Panc1 (cell line): ENCODE measurements at regions not wholly inside any gene's neighbourhood (a gene's known extent, or its start where the extent isn't known, plus 50 kb on each side); places are given as distances from the start of the nearest gene placed in this dataset.

Source experiments
- ATAC-seq: fragments of 200-7000 bp; cut with Tn5 transposase; 2 replicates; pipeline ENCODE4 v1.9.1; 2020; ENCODE audit warnings: mild to moderate bottlenecking, moderate library complexity
- BruUV-seq: library from RNA; stranded (reverse); fragments of 400-500 nt; replicated peaks from 2 replicates; lab custom pipeline; 2021; lab: Mats Ljungman, UMichigan
- CTCF ChIA-PET: fragments of 300-600 bp; sonication (Branson Sonifier 250); formaldehyde crosslinking; loops from one replicate; lab custom pipeline; 2022; ENCODE audit warnings: antibody characterized with exemption; lab: Charles Lee
- POLR2A ChIA-PET: fragments of 300-600 bp; sonication (Branson Sonifier 250); formaldehyde crosslinking; loops from one replicate; lab custom pipeline; 2022; ENCODE audit warnings: antibody characterized with exemption; lab: Charles Lee
- DNase-seq: peaks from one replicate; pipeline ENCODE4 v3.0.0-alpha.2; 2010; ENCODE audit warnings: low read depth, low spot score
- H3K27ac ChIP-seq: 2 replicates; pipeline ENCODE4 v1.5.1; 2011; ENCODE audit warnings: mild to moderate bottlenecking, low read length, inconsistent platforms
- H3K27me3 ChIP-seq: fragments of 200-500 bp; sonication (Bioruptor generic); 2 replicates; pipeline ENCODE4 v1.6.0; 2014; ENCODE audit warnings: low read length, inconsistent platforms; ENCODE audit not compliant: control insufficient read depth, insufficient read depth
- H3K36me3 ChIP-seq: fragments of 200-500 bp; sonication (Bioruptor generic); 2 replicates; pipeline ENCODE4 v1.5.1; 2014; ENCODE audit warnings: inconsistent platforms, mild to moderate bottlenecking, low read length, moderate library complexity; ENCODE audit not compliant: control insufficient read depth, insufficient read depth
- H3K4me1 ChIP-seq: 2 replicates; pipeline ENCODE4 v1.5.1; 2011; ENCODE audit warnings: inconsistent platforms, mild to moderate bottlenecking, low read length, moderate library complexity; ENCODE audit not compliant: control insufficient read depth, insufficient read depth
- H3K4me3 ChIP-seq, 2 experiments: 2 replicates each; pipeline ENCODE4 v1.5.1; 2011 to 2012; ENCODE audit warnings: low read depth in 2 of 2, low read length in 2 of 2, mild to moderate bottlenecking in 2 of 2, inconsistent platforms in 1 of 2, moderate library complexity in 1 of 2
- H3K9me3 ChIP-seq: fragments of 200-500 bp; sonication (Bioruptor generic); 2 replicates; pipeline ENCODE4 v1.5.1; 2014; ENCODE audit warnings: low read depth, mild to moderate bottlenecking, inconsistent platforms, low read length, moderate library complexity; ENCODE audit not compliant: control insufficient read depth, insufficient read depth
- POLR2AphosphoS5 ChIP-seq: IDR thresholded peaks from 2 replicates; pipeline ENCODE4 v1.6.1; 2012; ENCODE audit warnings: mild to moderate bottlenecking, low read depth, low read length, moderate library complexity
- SIN3A ChIP-seq: IDR thresholded peaks from 2 replicates; pipeline ENCODE4 v1.6.1; 2012; ENCODE audit warnings: low read depth, mild to moderate bottlenecking, low read length, moderate library complexity, borderline replicate concordance; ENCODE audit not compliant: insufficient read depth
- TCF7L2 ChIP-seq: IDR thresholded peaks from 2 replicates; pipeline ENCODE4 v1.6.1; 2011; ENCODE audit warnings: mild to moderate bottlenecking, low read depth, low read length, inconsistent platforms
- in situ Hi-C: cut with HindIII; loops from 2 replicates; pipeline ENCODE4 v1.10.0; 2016; ENCODE audit warnings: low sequenced_read_pairs, low pct_unique_long_range_greater_than_20kb
- intact Hi-C: fragments of 100-400 bp; cut with micrococcal nuclease; formaldehyde crosslinking; loops from one replicate; pipeline ENCODE4 v1.10.0; 2022; ENCODE audit not compliant: unreplicated experiment
- TF ChIP-seq, protein P1 (sequence below), 2 experiments: IDR thresholded peaks; 2 replicates each; pipeline ENCODE4 v1.6.1; 2011 to 2012; ENCODE audit warnings: low read depth in 2 of 2, control low read depth in 1 of 2, low read length in 1 of 2, mild to moderate bottlenecking in 1 of 2, moderate library complexity in 1 of 2; ENCODE audit not compliant: insufficient read depth in 1 of 2
- TF ChIP-seq, protein P2 (sequence below): fragments of 450-650 bp; IDR thresholded peaks from 2 replicates; pipeline ENCODE4 v1.5.1; 2017; ENCODE audit warnings: mild to moderate bottlenecking

DNA sequence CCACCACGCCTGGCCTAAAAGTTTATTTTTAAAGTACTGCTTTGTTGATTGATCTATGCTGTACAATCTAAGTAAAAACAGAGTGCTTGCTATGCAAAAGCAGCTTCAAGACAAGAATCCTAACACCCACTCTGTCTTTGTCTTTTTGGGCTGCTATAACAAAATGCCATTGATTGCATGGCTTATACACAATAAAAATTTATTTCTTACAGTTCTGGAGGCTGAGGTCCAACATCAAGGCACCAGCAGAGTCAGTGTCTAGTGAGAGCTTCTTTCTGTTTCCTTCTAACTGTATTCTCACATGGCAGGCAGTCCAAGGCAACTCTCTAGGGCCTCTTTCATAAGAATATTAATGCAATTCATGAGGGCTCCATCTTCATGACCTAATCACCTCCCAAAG lies 63.6 kb upstream of the GJA5 start:
- peaks cover 3% of the 10 kb centered on the region; the same call in 1 of the 2 replicates for H3K27me3 ChIP-seq
- no peak overlapping the region for H3K4me3 ChIP-seq
- no peaks in the 10 kb centered on the region for H3K9me3 ChIP-seq
- DNase-seq = no peak
- no TSS peak for BruUV-seq
- intact Hi-C loops = no loop called here
- ATAC-seq = no peak
- no peak overlapping the region for H3K27ac ChIP-seq
- H3K36me3 ChIP-seq = no peaks in the 10 kb centered on the region
- CTCF ChIA-PET = no interaction called here
- H3K4me1 ChIP-seq = no peaks in the 10 kb centered on the region
- TF ChIP-seq SIN3A = no peak
- TF ChIP-seq, protein P1, sequence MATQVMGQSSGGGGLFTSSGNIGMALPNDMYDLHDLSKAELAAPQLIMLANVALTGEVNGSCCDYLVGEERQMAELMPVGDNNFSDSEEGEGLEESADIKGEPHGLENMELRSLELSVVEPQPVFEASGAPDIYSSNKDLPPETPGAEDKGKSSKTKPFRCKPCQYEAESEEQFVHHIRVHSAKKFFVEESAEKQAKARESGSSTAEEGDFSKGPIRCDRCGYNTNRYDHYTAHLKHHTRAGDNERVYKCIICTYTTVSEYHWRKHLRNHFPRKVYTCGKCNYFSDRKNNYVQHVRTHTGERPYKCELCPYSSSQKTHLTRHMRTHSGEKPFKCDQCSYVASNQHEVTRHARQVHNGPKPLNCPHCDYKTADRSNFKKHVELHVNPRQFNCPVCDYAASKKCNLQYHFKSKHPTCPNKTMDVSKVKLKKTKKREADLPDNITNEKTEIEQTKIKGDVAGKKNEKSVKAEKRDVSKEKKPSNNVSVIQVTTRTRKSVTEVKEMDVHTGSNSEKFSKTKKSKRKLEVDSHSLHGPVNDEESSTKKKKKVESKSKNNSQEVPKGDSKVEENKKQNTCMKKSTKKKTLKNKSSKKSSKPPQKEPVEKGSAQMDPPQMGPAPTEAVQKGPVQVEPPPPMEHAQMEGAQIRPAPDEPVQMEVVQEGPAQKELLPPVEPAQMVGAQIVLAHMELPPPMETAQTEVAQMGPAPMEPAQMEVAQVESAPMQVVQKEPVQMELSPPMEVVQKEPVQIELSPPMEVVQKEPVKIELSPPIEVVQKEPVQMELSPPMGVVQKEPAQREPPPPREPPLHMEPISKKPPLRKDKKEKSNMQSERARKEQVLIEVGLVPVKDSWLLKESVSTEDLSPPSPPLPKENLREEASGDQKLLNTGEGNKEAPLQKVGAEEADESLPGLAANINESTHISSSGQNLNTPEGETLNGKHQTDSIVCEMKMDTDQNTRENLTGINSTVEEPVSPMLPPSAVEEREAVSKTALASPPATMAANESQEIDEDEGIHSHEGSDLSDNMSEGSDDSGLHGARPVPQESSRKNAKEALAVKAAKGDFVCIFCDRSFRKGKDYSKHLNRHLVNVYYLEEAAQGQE (IDR thresholded peaks at IDR 0.05; ENCODE audit: insufficient read depth in 1 of 2, low read depth in 2 of 2, low read length in 1 of 2) = no peak
- TF ChIP-seq, protein P2, sequence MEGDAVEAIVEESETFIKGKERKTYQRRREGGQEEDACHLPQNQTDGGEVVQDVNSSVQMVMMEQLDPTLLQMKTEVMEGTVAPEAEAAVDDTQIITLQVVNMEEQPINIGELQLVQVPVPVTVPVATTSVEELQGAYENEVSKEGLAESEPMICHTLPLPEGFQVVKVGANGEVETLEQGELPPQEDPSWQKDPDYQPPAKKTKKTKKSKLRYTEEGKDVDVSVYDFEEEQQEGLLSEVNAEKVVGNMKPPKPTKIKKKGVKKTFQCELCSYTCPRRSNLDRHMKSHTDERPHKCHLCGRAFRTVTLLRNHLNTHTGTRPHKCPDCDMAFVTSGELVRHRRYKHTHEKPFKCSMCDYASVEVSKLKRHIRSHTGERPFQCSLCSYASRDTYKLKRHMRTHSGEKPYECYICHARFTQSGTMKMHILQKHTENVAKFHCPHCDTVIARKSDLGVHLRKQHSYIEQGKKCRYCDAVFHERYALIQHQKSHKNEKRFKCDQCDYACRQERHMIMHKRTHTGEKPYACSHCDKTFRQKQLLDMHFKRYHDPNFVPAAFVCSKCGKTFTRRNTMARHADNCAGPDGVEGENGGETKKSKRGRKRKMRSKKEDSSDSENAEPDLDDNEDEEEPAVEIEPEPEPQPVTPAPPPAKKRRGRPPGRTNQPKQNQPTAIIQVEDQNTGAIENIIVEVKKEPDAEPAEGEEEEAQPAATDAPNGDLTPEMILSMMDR = no peak
- no peak for TF ChIP-seq TCF7L2
- no peak for TF ChIP-seq POLR2AphosphoS5
- POLR2A ChIA-PET = no interaction called here
- in situ Hi-C loops = no loop called here

DNA sequence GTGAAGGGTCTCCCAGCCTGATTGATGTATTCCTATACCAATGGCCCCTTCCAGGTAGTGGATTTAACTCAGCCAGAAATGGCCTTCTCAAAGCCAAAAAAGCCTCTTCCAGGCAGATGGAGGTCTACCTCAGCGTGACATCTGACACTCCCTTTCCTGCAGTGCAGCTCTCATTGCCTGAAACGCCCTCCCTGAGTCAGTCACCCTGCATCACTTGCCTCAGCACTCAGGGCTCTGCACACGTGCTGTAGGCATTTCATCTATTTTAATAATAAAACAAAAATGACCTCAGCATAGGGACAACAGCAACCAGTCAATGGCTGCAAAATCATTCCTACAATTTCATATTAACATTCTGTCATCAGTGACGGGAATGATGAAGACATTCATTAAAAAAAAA lies 64.4 kb upstream of the GJA5 start:
- DNase-seq = no peak
- POLR2A ChIA-PET = no interaction called here
- in situ Hi-C loops (no loop called here), intact Hi-C loops (no loop called here)
- Histone ChIP-seq H3K36me3 (no peaks in the 10 kb centered on the region), H3K4me1 (no peaks in the 10 kb centered on the region), H3K27me3 (peaks cover 3% of the 10 kb centered on the region; the same call in 1 of the 2 replicates), H3K9me3 (no peaks in the 10 kb centered on the region), H3K27ac (no peak overlapping the region), H3K4me3 (no peak overlapping the region)
- CTCF ChIA-PET = no interaction called here
- ATAC-seq = no peak
- TF ChIP-seq, protein P2 = no peak
- TF ChIP-seq SIN3A = no peak
- TF ChIP-seq, protein P1 (IDR thresholded peaks at IDR 0.05; ENCODE audit: insufficient read depth in 1 of 2, low read depth in 2 of 2, low read length in 1 of 2) = no peak
- no peak for TF ChIP-seq TCF7L2
- TF ChIP-seq POLR2AphosphoS5 = no peak
- BruUV-seq = no TSS peak
